ENCODE measurements at regions not wholly inside any gene's neighbourhood (a gene's known extent, or its start where the extent isn't known, plus 50 kb on each side); places are given as distances from the start of the nearest gene placed in this dataset.

GRCh38 chr2:186941853-186942252, 92.9 kb upstream of the ZSWIM2 start:
- intact Hi-C loops (cut with micrococcal nuclease) = no loop called here
- Histone ChIP-seq H3K4me1 (ENCODE audit: control insufficient read depth, insufficient read depth, low read length) (no peaks in the 10 kb centered on the region), H3K9me3 (ENCODE audit: control insufficient read depth, insufficient read depth, low read length) (no peaks in the 10 kb centered on the region), H3K4me3 (ENCODE audit: low read length) (no peak overlapping the region), H3K27me3 (ENCODE audit: control insufficient read depth, insufficient read depth, low read length) (no peaks in the 10 kb centered on the region), H3K36me3 (ENCODE audit: control insufficient read depth, insufficient read depth, low read length) (no peaks in the 10 kb centered on the region), H3K27ac (ENCODE audit: low read length) (no peak overlapping the region)
- no peak overlapping the region for H3K27ac Mint-ChIP-seq
- no peak for TF ChIP-seq CTCF (IDR thresholded peaks at IDR 0.05)
- H3K4me1 Mint-ChIP-seq = no peaks in the 10 kb centered on the region
- no peaks in the 10 kb centered on the region for H3K27me3 Mint-ChIP-seq (ENCODE audit: low read depth in 2 of 2)
- H3K4me3 Mint-ChIP-seq = no peak overlapping the region
- no peak for ATAC-seq
- H3K36me3 Mint-ChIP-seq = no peaks in the 10 kb centered on the region
- H3K9me3 Mint-ChIP-seq = no peaks in the 10 kb centered on the region
- DNase-seq = no peak
- no CpG with 5 or more reads among the region's 1 CpG for WGBS (ENCODE audit: insufficient coverage)

GRCh38 chr2:186940463-186940862, 91.5 kb upstream of the ZSWIM2 start:
- no peaks in the 10 kb centered on the region for H3K4me1 ChIP-seq (ENCODE audit: control insufficient read depth, insufficient read depth, low read length)
- Mint-ChIP-seq H3K4me1 (no peaks in the 10 kb centered on the region), H3K36me3 (no peaks in the 10 kb centered on the region), H3K27me3 (ENCODE audit: low read depth in 2 of 2) (no peaks in the 10 kb centered on the region), H3K9me3 (no peaks in the 10 kb centered on the region), H3K4me3 (no peak overlapping the region), H3K27ac (no peak overlapping the region)
- TF ChIP-seq CTCF (IDR thresholded peaks at IDR 0.05) = no peak
- intact Hi-C loops (cut with micrococcal nuclease) = no loop called here
- no peaks in the 10 kb centered on the region for H3K36me3 ChIP-seq (ENCODE audit: control insufficient read depth, insufficient read depth, low read length)
- H3K9me3 ChIP-seq (ENCODE audit: control insufficient read depth, insufficient read depth, low read length) = no peaks in the 10 kb centered on the region
- H3K27me3 ChIP-seq (ENCODE audit: control insufficient read depth, insufficient read depth, low read length) = no peaks in the 10 kb centered on the region
- H3K4me3 ChIP-seq (ENCODE audit: low read length) = no peak overlapping the region
- WGBS (ENCODE audit: insufficient coverage) = 86% methylated on average over 2 of the region's 2 CpGs
- no peak overlapping the region for H3K27ac ChIP-seq (ENCODE audit: low read length)
- ATAC-seq = no peak
- no peak for DNase-seq

DNA sequence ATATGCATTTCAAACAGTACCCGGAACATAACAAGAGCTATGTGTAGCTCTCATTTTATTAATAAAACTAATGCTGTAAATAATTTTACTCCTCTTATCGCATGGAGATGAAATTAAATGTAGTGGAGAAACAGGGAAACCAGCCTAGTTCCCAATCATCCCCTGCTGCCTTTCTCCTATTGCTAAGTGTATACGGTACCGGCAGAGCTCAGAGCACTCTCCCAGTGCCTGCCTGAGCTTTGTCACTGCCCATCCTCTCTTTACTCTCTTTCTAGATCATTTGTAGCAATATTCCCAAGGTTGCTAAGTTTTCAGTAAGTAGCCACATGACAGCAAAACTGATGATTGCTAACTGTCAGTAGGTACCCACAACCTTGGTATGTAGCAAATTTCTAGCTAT, 85.5 kb upstream of the ZSWIM2 start:
- Mint-ChIP-seq H3K27me3 (ENCODE audit: low read depth in 2 of 2) (no peaks in the 10 kb centered on the region), H3K4me3 (no peak overlapping the region), H3K27ac (no peak overlapping the region), H3K36me3 (no peaks in the 10 kb centered on the region), H3K9me3 (peaks cover 0 to 2% of the 10 kb centered on the region in 2 donors), H3K4me1 (no peaks in the 10 kb centered on the region)
- intact Hi-C loops (cut with micrococcal nuclease) = no loop called here
- no peak overlapping the region for H3K4me3 ChIP-seq (ENCODE audit: low read length)
- WGBS (ENCODE audit: insufficient coverage) = 94% methylated on average over 2 of the region's 4 CpGs
- no peaks in the 10 kb centered on the region for H3K36me3 ChIP-seq (ENCODE audit: control insufficient read depth, insufficient read depth, low read length)
- ATAC-seq (no peak), DNase-seq (no peak)
- H3K27ac ChIP-seq (ENCODE audit: low read length) = no peak overlapping the region
- no peaks in the 10 kb centered on the region for H3K9me3 ChIP-seq (ENCODE audit: control insufficient read depth, insufficient read depth, low read length)
- H3K4me1 ChIP-seq (ENCODE audit: control insufficient read depth, insufficient read depth, low read length) = no peaks in the 10 kb centered on the region
- no peak for TF ChIP-seq CTCF (IDR thresholded peaks at IDR 0.05)
- no peaks in the 10 kb centered on the region for H3K27me3 ChIP-seq (ENCODE audit: control insufficient read depth, insufficient read depth, low read length)

DNA sequence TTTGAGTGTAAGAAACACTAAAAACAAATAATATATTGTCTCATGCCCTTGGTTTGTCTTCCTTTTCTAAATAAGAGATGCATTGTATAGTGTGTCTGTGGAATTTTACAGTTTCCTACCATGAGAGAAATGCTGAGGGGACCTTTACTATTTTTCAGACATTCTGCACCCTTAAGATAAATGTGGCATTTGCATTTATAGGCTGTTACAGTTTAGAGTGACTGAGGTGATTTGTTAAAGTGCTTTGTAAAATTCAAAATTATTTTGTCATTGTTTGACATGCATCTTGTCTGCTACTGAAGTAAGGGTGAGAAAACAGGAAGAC, 78.9 kb upstream of the ZSWIM2 start:
- peaks cover 0 to 2% of the 10 kb centered on the region in 2 donors for H3K9me3 Mint-ChIP-seq
- no peaks in the 10 kb centered on the region for H3K4me1 Mint-ChIP-seq
- no peak overlapping the region for H3K4me3 Mint-ChIP-seq
- no peak overlapping the region for H3K27ac Mint-ChIP-seq
- no peaks in the 10 kb centered on the region for H3K36me3 ChIP-seq (ENCODE audit: control insufficient read depth, insufficient read depth, low read length)
- H3K4me1 ChIP-seq (ENCODE audit: control insufficient read depth, insufficient read depth, low read length) = no peaks in the 10 kb centered on the region
- intact Hi-C loops (cut with micrococcal nuclease) = no loop called here
- no peak for TF ChIP-seq CTCF (IDR thresholded peaks at IDR 0.05)
- H3K27me3 ChIP-seq (ENCODE audit: control insufficient read depth, insufficient read depth, low read length) = no peaks in the 10 kb centered on the region
- no peaks in the 10 kb centered on the region for H3K9me3 ChIP-seq (ENCODE audit: control insufficient read depth, insufficient read depth, low read length)
- DNase-seq = no peak
- no peak overlapping the region for H3K27ac ChIP-seq (ENCODE audit: low read length)
- no peaks in the 10 kb centered on the region for H3K27me3 Mint-ChIP-seq (ENCODE audit: low read depth in 2 of 2)
- no peak overlapping the region for H3K4me3 ChIP-seq (ENCODE audit: low read length)
- no peaks in the 10 kb centered on the region for H3K36me3 Mint-ChIP-seq
- ATAC-seq = no peak

All from natural killer cell (primary cell).